ENCODE measurements at regions not wholly inside any gene's neighbourhood (a gene's known extent, or its start where the extent isn't known, plus 50 kb on each side); places are given as distances from the start of the nearest gene placed in this dataset.
A peak's percentile ranks its signal among the peaks of the same experiment; 100 is the strongest.
"Not testable (repeated sequence)": the region's sequence is repeated elsewhere in the genome, so short reads cannot be mapped to it uniquely, and the experiment has no call there.

DNA sequence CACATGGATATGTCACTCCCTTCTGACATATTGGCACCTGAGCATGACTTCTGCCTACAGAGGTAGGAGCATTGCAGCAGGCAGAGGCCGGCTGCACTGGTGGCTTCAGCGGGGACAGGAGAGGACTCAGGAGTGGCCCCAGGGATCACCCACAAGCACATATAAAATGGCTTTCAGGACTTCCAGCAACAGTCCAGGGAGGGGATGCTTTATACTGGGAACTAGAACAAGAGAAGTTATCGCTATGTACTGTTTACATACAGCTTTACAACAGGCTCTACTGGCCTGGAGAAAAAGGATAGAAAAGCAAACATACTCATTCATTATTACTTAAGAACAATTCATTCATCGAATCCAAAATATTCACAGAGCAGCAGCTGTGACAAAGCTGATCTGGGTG, 337.8 kb downstream of the THBS2 start:
- DNase-seq, result no peak
- Histone ChIP-seq H3K27ac (no peak overlapping the region), H3K27me3 (replicated peaks) (no peaks in the 10 kb centered on the region), H3K4me3 (ENCODE audit: low read depth, low read length) (no peak overlapping the region), H3K36me3 (replicated peaks) (no peaks in the 10 kb centered on the region)
- TF ChIP-seq, protein P1, sequence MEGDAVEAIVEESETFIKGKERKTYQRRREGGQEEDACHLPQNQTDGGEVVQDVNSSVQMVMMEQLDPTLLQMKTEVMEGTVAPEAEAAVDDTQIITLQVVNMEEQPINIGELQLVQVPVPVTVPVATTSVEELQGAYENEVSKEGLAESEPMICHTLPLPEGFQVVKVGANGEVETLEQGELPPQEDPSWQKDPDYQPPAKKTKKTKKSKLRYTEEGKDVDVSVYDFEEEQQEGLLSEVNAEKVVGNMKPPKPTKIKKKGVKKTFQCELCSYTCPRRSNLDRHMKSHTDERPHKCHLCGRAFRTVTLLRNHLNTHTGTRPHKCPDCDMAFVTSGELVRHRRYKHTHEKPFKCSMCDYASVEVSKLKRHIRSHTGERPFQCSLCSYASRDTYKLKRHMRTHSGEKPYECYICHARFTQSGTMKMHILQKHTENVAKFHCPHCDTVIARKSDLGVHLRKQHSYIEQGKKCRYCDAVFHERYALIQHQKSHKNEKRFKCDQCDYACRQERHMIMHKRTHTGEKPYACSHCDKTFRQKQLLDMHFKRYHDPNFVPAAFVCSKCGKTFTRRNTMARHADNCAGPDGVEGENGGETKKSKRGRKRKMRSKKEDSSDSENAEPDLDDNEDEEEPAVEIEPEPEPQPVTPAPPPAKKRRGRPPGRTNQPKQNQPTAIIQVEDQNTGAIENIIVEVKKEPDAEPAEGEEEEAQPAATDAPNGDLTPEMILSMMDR (IDR thresholded peaks at IDR 0.05; ENCODE audit: low read depth, low read length, missing control alignments), result no peak
- in situ Hi-C loops (cut with HindIII; ENCODE audit: low pct_ligation_motif_present, low sequenced_read_pairs), result no loop called here

GRCh38 chr6:168915242-168915641, 338.4 kb downstream of the THBS2 start:
- Histone ChIP-seq H3K27me3 (replicated peaks) (no peaks in the 10 kb centered on the region), H3K4me3 (ENCODE audit: low read depth, low read length) (no peak overlapping the region), H3K27ac (no peak overlapping the region), H3K36me3 (replicated peaks) (no peaks in the 10 kb centered on the region)
- in situ Hi-C loops (cut with HindIII; ENCODE audit: low pct_ligation_motif_present, low sequenced_read_pairs), result no loop called here
- TF ChIP-seq, protein P1 (IDR thresholded peaks at IDR 0.05; ENCODE audit: low read depth, low read length, missing control alignments), result no peak
- no peak for DNase-seq

DNA sequence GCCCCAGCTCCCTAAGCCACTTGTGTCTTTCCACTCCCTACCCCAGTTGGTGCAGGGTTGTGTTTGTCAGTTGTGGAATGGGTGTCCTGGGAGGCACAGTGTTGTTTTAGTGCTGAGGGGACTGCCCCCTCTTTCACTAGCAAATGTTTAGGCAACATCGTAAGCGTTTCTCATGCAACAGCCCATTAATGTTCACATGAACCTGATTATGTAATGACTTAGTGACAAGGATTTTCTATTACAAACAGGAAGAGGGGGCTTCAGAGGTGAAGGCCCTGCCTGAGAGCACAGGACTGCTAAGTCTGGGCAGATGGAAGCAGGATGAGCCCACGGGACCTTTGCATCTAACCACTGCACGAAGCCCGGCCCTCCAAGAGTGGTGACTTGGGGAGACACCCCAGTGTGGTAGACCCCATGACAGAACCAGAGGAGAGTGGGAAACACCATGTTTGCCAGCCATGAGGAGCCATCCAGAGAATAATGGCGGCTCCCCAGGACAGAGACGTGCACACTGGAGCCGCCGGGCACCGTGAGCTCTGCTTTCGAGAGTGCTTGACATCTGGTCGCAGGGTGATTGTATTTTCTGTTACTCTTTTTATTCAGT, 339.7 kb downstream of the THBS2 start:
- no peak for DNase-seq
- Histone ChIP-seq H3K4me3 (ENCODE audit: low read depth, low read length) (no peak overlapping the region), H3K27me3 (replicated peaks) (no peaks in the 10 kb centered on the region), H3K27ac (no peak overlapping the region), H3K36me3 (replicated peaks) (no peaks in the 10 kb centered on the region)
- TF ChIP-seq, protein P1 (IDR thresholded peaks at IDR 0.05; ENCODE audit: low read depth, low read length, missing control alignments), result no peak
- in situ Hi-C loops (cut with HindIII; ENCODE audit: low pct_ligation_motif_present, low sequenced_read_pairs), result no loop called here

- H3K4me3 ChIP-seq (ENCODE audit: low read depth, low read length); H3K27me3 ChIP-seq (replicated peaks); DNase-seq; H3K36me3 ChIP-seq (replicated peaks); in situ Hi-C loops (cut with HindIII; ENCODE audit: low pct_ligation_motif_present, low sequenced_read_pairs); H3K27ac ChIP-seq: not testable (repeated sequence)
These were observed 340.3 kb downstream of the THBS2 start for GRCh38 chr6:168913231-168913865.

- no peak for DNase-seq
- Histone ChIP-seq H3K36me3 (replicated peaks) (no peaks in the 10 kb centered on the region), H3K27me3 (replicated peaks) (no peaks in the 10 kb centered on the region), H3K27ac (no peak overlapping the region), H3K4me3 (ENCODE audit: low read depth, low read length) (no peak overlapping the region)
- in situ Hi-C loops (cut with HindIII; ENCODE audit: low pct_ligation_motif_present, low sequenced_read_pairs), result no loop called here
- TF ChIP-seq, protein P1 (IDR thresholded peaks at IDR 0.05; ENCODE audit: low read depth, low read length, missing control alignments), result no peak
These were observed 344.4 kb downstream of the THBS2 start for GRCh38 chr6:168909288-168909687.

DNA sequence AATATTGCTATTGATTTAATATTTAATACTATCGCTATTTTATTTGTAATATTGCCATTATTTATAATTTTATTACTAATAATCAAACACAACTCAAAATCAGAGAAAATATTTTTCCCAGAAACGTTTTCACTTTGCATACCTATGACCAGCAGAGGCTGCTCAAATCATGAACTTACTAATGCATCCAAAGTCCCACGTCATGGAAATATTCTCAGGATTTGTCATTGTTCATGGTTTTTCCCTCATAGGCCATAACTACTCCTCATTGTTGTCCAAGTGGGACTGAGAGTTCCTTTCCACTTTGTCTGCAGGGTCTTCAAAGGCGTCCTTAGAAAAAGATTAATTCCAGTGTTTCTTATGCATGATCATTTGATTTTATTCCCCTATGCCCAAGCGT, 344.8 kb downstream of the THBS2 start:
- no peak overlapping the region for H3K4me3 ChIP-seq (ENCODE audit: low read depth, low read length)
- H3K36me3 ChIP-seq (replicated peaks), result no peaks in the 10 kb centered on the region
- peak; percentile 54 for DNase-seq
- H3K27ac ChIP-seq, result peak overlapping the region; percentile 44
- in situ Hi-C loops (cut with HindIII; ENCODE audit: low pct_ligation_motif_present, low sequenced_read_pairs), result no loop called here
- H3K27me3 ChIP-seq (replicated peaks), result no peaks in the 10 kb centered on the region
- TF ChIP-seq, protein P1 (IDR thresholded peaks at IDR 0.05; ENCODE audit: low read depth, low read length, missing control alignments), result peak; percentile 22

Data from brain microvascular endothelial cell (primary cell).